Liver (tissue), 3 donors: ENCODE measurements at regions not wholly inside any gene's neighbourhood (a gene's known extent, or its start where the extent isn't known, plus 50 kb on each side); places are given as distances from the start of the nearest gene placed in this dataset.

Experiments
- ATF3 ChIP-seq: IDR thresholded peaks from 2 replicates; pipeline ENCODE4 v1.6.1; 2016; ENCODE audit warnings: antibody characterized with exemption
- CTCF ChIP-seq: fragments of 150-350 bp; IDR thresholded peaks from 2 replicates; pipeline ENCODE4 v1.5.1; 2017; ENCODE audit warnings: improper control_type of control experiment, low read depth, low read length; ENCODE audit not compliant: missing input control
- EGR1 ChIP-seq, 2 donors: IDR thresholded peaks; 2 replicates each; pipeline ENCODE4 v1.6.1; 2016 to 2018; ENCODE audit warnings: antibody characterized with exemption in 2 of 2, low read depth in 2 of 2
- FOXA1 ChIP-seq: IDR thresholded peaks from 2 replicates; pipeline ENCODE4 v1.6.1; 2016; ENCODE audit warnings: antibody characterized with exemption
- JUND ChIP-seq, 2 donors: IDR thresholded peaks; 2 replicates each; pipeline ENCODE4 v1.6.1; 2016; ENCODE audit warnings: antibody characterized with exemption in 2 of 2
- MAX ChIP-seq: IDR thresholded peaks from 2 replicates; pipeline ENCODE4 v1.6.1; 2016; ENCODE audit warnings: antibody characterized with exemption
- NR2F2 ChIP-seq: IDR thresholded peaks from 2 replicates; pipeline ENCODE4 v1.6.1; 2016; ENCODE audit warnings: antibody characterized with exemption
- RAD21 ChIP-seq, 2 donors: IDR thresholded peaks; 2 replicates each; pipeline ENCODE4 v1.6.1; 2016; ENCODE audit warnings: antibody characterized with exemption in 2 of 2, mild to moderate bottlenecking in 2 of 2
- REST ChIP-seq: IDR thresholded peaks from 2 replicates; pipeline ENCODE4 v1.6.1; 2016; ENCODE audit warnings: antibody characterized with exemption, mild to moderate bottlenecking
- SP1 ChIP-seq: IDR thresholded peaks from 2 replicates; pipeline ENCODE4 v1.6.1; 2018; ENCODE audit warnings: antibody characterized with exemption, mild to moderate bottlenecking
- TAF1 ChIP-seq: conservative IDR thresholded peaks from 2 replicates; pipeline ENCODE4 v1.6.1; 2016; ENCODE audit warnings: antibody characterized with exemption, mild to moderate bottlenecking
- YY1 ChIP-seq: IDR thresholded peaks from 2 replicates; pipeline ENCODE4 v1.6.1; 2016; ENCODE audit warnings: antibody characterized with exemption, mild to moderate bottlenecking
- ZBTB33 ChIP-seq: IDR thresholded peaks from 2 replicates; pipeline ENCODE4 v1.6.1; 2016; ENCODE audit warnings: antibody characterized with exemption
- donor health status: healthy.
- donor health status: healthy.

GRCh38 chr14:98742001-98742400 lies 530.0 kb downstream of the BCL11B start:
- TF ChIP-seq SP1 (no peak), CTCF (no peak), RAD21 (IDR thresholded peaks at IDR 0.05) (no peak), JUND (IDR thresholded peaks at IDR 0.05) (no peak), MAX (no peak), EGR1 (IDR thresholded peaks at IDR 0.05; ENCODE audit: low read depth in 2 of 2) (no peak), TAF1 (no peak), REST (no peak), ATF3 (no peak), YY1 (no peak), ZBTB33 (no peak), NR2F2 (no peak), FOXA1 (no peak)
